HEK293T (cell line): ENCODE measurements at regions not wholly inside any gene's neighbourhood (a gene's known extent, or its start where the extent isn't known, plus 50 kb on each side); places are given as distances from the start of the nearest gene placed in this dataset.

Experiments
- CTCF ChIA-PET: fragments of 350-600 bp; formaldehyde crosslinking; extraction: SDS; loops from one replicate; lab custom pipeline; 2021; ENCODE audit warnings: antibody characterized with exemption, inconsistent platforms; lab: Yijun Ruan, JAX
- POLR2A ChIA-PET: fragments of 350-600 bp; formaldehyde crosslinking; extraction: SDS; loops from one replicate; lab custom pipeline; 2020; ENCODE audit warnings: antibody characterized with exemption, inconsistent platforms; lab: Yijun Ruan, JAX
- DNase-seq: peaks from one replicate; pipeline ENCODE4 v3.0.0; 2012; ENCODE audit warnings: mixed read lengths; ENCODE audit errors: extremely low spot score
- ARNT ChIP-seq: fragments of 450-650 bp; IDR thresholded peaks from 2 replicates; pipeline ENCODE4 v1.6.1; 2017; ENCODE audit warnings: mild to moderate bottlenecking
- BHLHE40 ChIP-seq: fragments of 450-650 bp; IDR thresholded peaks from 2 replicates; pipeline ENCODE4 v1.6.1; 2016; ENCODE audit warnings: mild to moderate bottlenecking, moderate library complexity, borderline replicate concordance
- CTBP1 ChIP-seq: fragments of 450-650 bp; IDR thresholded peaks from 2 replicates; pipeline ENCODE4 v1.6.1; 2016; ENCODE audit warnings: borderline replicate concordance
- ELF4 ChIP-seq: fragments of 450-650 bp; IDR thresholded peaks from 2 replicates; pipeline ENCODE4 v1.6.1; 2017; ENCODE audit warnings: antibody characterized with exemption
- FOXA1 ChIP-seq: fragments of 450-650 bp; IDR thresholded peaks from 2 replicates; pipeline ENCODE4 v1.6.1; 2016; ENCODE audit warnings: mild to moderate bottlenecking
- FOXK2 ChIP-seq: fragments of 450-650 bp; IDR thresholded peaks from 2 replicates; pipeline ENCODE4 v1.6.1; 2016; ENCODE audit warnings: mild to moderate bottlenecking
- FOXM1 ChIP-seq: fragments of 450-650 bp; IDR thresholded peaks from 2 replicates; pipeline ENCODE4 v1.6.1; 2017; ENCODE audit warnings: mild to moderate bottlenecking, borderline replicate concordance
- HDGF ChIP-seq: fragments of 450-650 bp; IDR thresholded peaks from 2 replicates; pipeline ENCODE4 v1.6.1; 2017; ENCODE audit warnings: antibody characterized with exemption, borderline replicate concordance
- L3MBTL2 ChIP-seq: fragments of 450-650 bp; conservative IDR thresholded peaks from 2 replicates; pipeline ENCODE4 v1.6.1; 2016; ENCODE audit warnings: mild to moderate bottlenecking
- LEF1 ChIP-seq: fragments of 450-650 bp; IDR thresholded peaks from 2 replicates; pipeline ENCODE4 v1.6.1; 2017; ENCODE audit warnings: mild to moderate bottlenecking, borderline replicate concordance
- NFRKB ChIP-seq: fragments of 450-650 bp; IDR thresholded peaks from 2 replicates; pipeline ENCODE4 v1.6.1; 2016; ENCODE audit warnings: mild to moderate bottlenecking, moderate library complexity
- PKNOX1 ChIP-seq: fragments of 450-650 bp; IDR thresholded peaks from 2 replicates; pipeline ENCODE4 v1.6.1; 2016
- SP1 ChIP-seq: fragments of 450-650 bp; IDR thresholded peaks from 2 replicates; pipeline ENCODE4 v1.6.1; 2017
- SUZ12 ChIP-seq: fragments of 450-650 bp; IDR thresholded peaks from 2 replicates; pipeline ENCODE4 v1.6.1; 2016; ENCODE audit warnings: mild to moderate bottlenecking
- TARDBP ChIP-seq: fragments of 450-650 bp; IDR thresholded peaks from 2 replicates; pipeline ENCODE4 v1.6.1; 2016
- ZNF384 ChIP-seq: fragments of 450-650 bp; IDR thresholded peaks from 2 replicates; pipeline ENCODE4 v1.6.1; 2016

GRCh38 chr21:32099812-32100416 is 178.9 kb downstream of the MIS18A start:
- no peak for TF ChIP-seq CTBP1
- TF ChIP-seq BHLHE40, result no peak
- no peak for TF ChIP-seq ELF4
- TF ChIP-seq L3MBTL2, result no peak
- no peak for TF ChIP-seq SP1
- TF ChIP-seq SUZ12, result no peak
- no peak for TF ChIP-seq ZNF384
- no peak for TF ChIP-seq FOXA1
- no peak for TF ChIP-seq FOXK2
- no peak for TF ChIP-seq NFRKB
- TF ChIP-seq FOXM1, result no peak
- no peak for TF ChIP-seq PKNOX1
- TF ChIP-seq TARDBP, result no peak
- TF ChIP-seq ARNT, result no peak
- no peak for TF ChIP-seq LEF1
- no peak for TF ChIP-seq HDGF
- DNase-seq, result no peak
- CTCF ChIA-PET, result no interaction called here

GRCh38 chr21:32096411-32096810 is 182.4 kb downstream of the MIS18A start:
- CTCF ChIA-PET, result interaction anchor here (0.6 to 2.1 kb wide), 4 partner anchors 26 to 741 kb away, joined by 3 to 9 read pairs (median 6); no protein-coding TSS in a partner anchor
- TF ChIP-seq PKNOX1, result no peak
- no peak for TF ChIP-seq TARDBP
- TF ChIP-seq ARNT, result no peak
- no peak for TF ChIP-seq SP1
- no peak for TF ChIP-seq FOXM1
- no peak for TF ChIP-seq FOXK2
- DNase-seq, result peak; percentile 69
- POLR2A ChIA-PET, result no interaction called here

More at GRCh38 chr21:32099812-32100416, 178.9 kb downstream of the MIS18A start:
- POLR2A ChIA-PET, result no interaction called here

GRCh38 chr21:32094804-32095203 is 184.0 kb downstream of the MIS18A start:
- ChIA-PET CTCF (interaction anchor here (2.1 kb wide), 1 partner anchor 163 kb away, joined by 8 read pairs; no protein-coding TSS in a partner anchor), POLR2A (no interaction called here)
- TF ChIP-seq SUZ12 (no peak), ZNF384 (no peak), FOXK2 (no peak), NFRKB (no peak), LEF1 (no peak), ARNT (no peak)
- no peak for DNase-seq

GRCh38 chr21:32093646-32094462 is 185.0 kb downstream of the MIS18A start:
- CTCF ChIA-PET, result no interaction called here
- no peak for DNase-seq
- TF ChIP-seq PKNOX1 (no peak), ZNF384 (no peak), SP1 (no peak), FOXK2 (no peak), TARDBP (no peak), HDGF (no peak), CTBP1 (no peak), BHLHE40 (no peak), ELF4 (no peak), NFRKB (no peak), SUZ12 (no peak), ARNT (no peak), LEF1 (no peak), FOXM1 (no peak), L3MBTL2 (no peak), FOXA1 (no peak)
- POLR2A ChIA-PET, result no interaction called here

- no peak for DNase-seq
- ChIA-PET CTCF (no interaction called here), POLR2A (no interaction called here)
- TF ChIP-seq ZNF384 (no peak), FOXM1 (no peak), SP1 (no peak), CTBP1 (no peak), NFRKB (no peak), SUZ12 (no peak), L3MBTL2 (no peak), ELF4 (no peak), TARDBP (no peak), LEF1 (no peak), PKNOX1 (no peak), FOXA1 (no peak), HDGF (no peak), ARNT (no peak), FOXK2 (no peak), BHLHE40 (no peak)
Observed at GRCh38 chr21:32090956-32091355, 187.9 kb downstream of the MIS18A start.
